SK-N-MC (cell line): ENCODE measurements at regions not wholly inside any gene's neighbourhood (a gene's known extent, or its start where the extent isn't known, plus 50 kb on each side); places are given as distances from the start of the nearest gene placed in this dataset.

Experiments used
- EZH2 ChIP-seq: fragments of 200-600 bp; sonication (generic); IDR thresholded peaks from one replicate; pipeline ENCODE4 v1.6.1; 2017; ENCODE audit warnings: antibody characterized with exemption
- FOXP2 ChIP-seq: optimal IDR thresholded peaks from 2 replicates; pipeline ENCODE3; 2011; ENCODE audit warnings: mild to moderate bottlenecking, moderate library complexity; ENCODE audit not compliant: insufficient read depth; ENCODE audit errors: extremely low read length, control extremely low read depth
- POLR2AphosphoS5 ChIP-seq: IDR thresholded peaks from 2 replicates; pipeline ENCODE4 v1.6.1; 2012; ENCODE audit warnings: mild to moderate bottlenecking, low read depth, low read length, borderline replicate concordance

DNA sequence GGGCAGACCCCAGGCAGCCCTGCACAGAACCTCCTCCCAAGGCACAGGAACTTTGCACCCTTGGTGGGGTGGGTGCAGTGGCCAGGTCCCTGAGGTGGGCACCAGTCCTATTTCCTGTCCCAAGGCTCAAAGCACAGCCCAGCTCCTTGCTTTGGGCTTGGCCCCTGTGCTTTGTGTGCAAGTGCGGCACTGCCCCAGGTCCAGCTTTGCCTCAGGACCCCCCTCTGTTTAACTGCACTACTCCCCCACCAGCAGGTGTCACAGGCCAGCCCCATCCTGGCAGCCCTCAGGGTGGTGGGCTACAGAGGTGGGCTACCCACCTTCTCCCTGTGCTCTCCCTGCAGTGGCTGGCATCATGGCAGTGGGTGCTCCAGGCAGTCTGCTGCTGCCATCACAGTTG lies 2469.0 kb downstream of the PCDH7 start:
- TF ChIP-seq EZH2 (no peak), POLR2AphosphoS5 (no peak), FOXP2 (no peak)
